Liver (tissue), 8 donors: ENCODE measurements at regions not wholly inside any gene's neighbourhood (a gene's known extent, or its start where the extent isn't known, plus 50 kb on each side); places are given as distances from the start of the nearest gene placed in this dataset.
"Not testable (repeated sequence)": the region's sequence is repeated elsewhere in the genome, so short reads cannot be mapped to it uniquely, and the experiment has no call there.

Experiments used
- DNase-seq: peaks from one replicate; pipeline ENCODE4 v3.0.0-alpha.2; 2017; ENCODE audit warnings: low spot score
- H3K27ac ChIP-seq, 2 donors: one replicate each; pipeline ENCODE4 v1.7.0; 2013; ENCODE audit warnings: inconsistent platforms in 2 of 2, low read length in 2 of 2, control low read depth in 1 of 2, low read depth in 1 of 2, mild to moderate bottlenecking in 1 of 2
- H3K27me3 ChIP-seq, 4 donors: one replicate each; pipeline versions ENCODE4 v1.6.1 to v1.7.0; 2013; ENCODE audit warnings: low read length in 3 of 4, inconsistent platforms in 1 of 4, mild to moderate bottlenecking in 1 of 4, moderate library complexity in 1 of 4; ENCODE audit not compliant: control insufficient read depth in 4 of 4, insufficient read depth in 4 of 4
- H3K36me3 ChIP-seq, 4 donors: one replicate each; pipeline versions ENCODE4 v1.6.1 to v1.7.0; 2013; ENCODE audit warnings: low read length in 3 of 4, mild to moderate bottlenecking in 3 of 4, low read depth in 1 of 4, moderate library complexity in 1 of 4; ENCODE audit not compliant: control insufficient read depth in 4 of 4, insufficient read depth in 3 of 4
- H3K4me1 ChIP-seq, 4 donors: one replicate each; pipeline versions ENCODE4 v1.6.1 to v1.7.0; 2013; ENCODE audit warnings: low read length in 3 of 4, mild to moderate bottlenecking in 3 of 4, moderate library complexity in 1 of 4; ENCODE audit not compliant: control insufficient read depth in 4 of 4, insufficient read depth in 4 of 4
- H3K4me3 ChIP-seq, 3 donors: one replicate each; pipeline versions ENCODE4 v1.6.1 to v1.7.0; 2013; ENCODE audit warnings: low read length in 3 of 3, control low read depth in 1 of 3, low read depth in 1 of 3, mild to moderate bottlenecking in 1 of 3
- H3K9ac ChIP-seq, 2 donors: one replicate each; pipeline ENCODE4 v1.7.0; 2013; ENCODE audit warnings: low read length in 2 of 2, mild to moderate bottlenecking in 2 of 2, moderate library complexity in 2 of 2, control low read depth in 1 of 2, low read depth in 1 of 2
- H3K9me3 ChIP-seq, 4 donors: one replicate each; pipeline versions ENCODE4 v1.6.1 to v1.7.0; 2013; ENCODE audit warnings: low read length in 3 of 4; ENCODE audit not compliant: control insufficient read depth in 4 of 4
- CTCF ChIP-seq: fragments of 150-350 bp; IDR thresholded peaks from 2 replicates; pipeline ENCODE4 v1.5.1; 2017; ENCODE audit warnings: improper control_type of control experiment, low read depth, low read length; ENCODE audit not compliant: missing input control
- EGR1 ChIP-seq, 2 donors: IDR thresholded peaks; 2 replicates each; pipeline ENCODE4 v1.6.1; 2016 to 2018; ENCODE audit warnings: antibody characterized with exemption in 2 of 2, low read depth in 2 of 2
- FOXA1 ChIP-seq: IDR thresholded peaks from 2 replicates; pipeline ENCODE4 v1.6.1; 2016; ENCODE audit warnings: antibody characterized with exemption
- FOXA2 ChIP-seq: IDR thresholded peaks from 2 replicates; pipeline ENCODE4 v1.6.1; 2016; ENCODE audit warnings: antibody characterized with exemption
- GABPA ChIP-seq, 2 donors: IDR thresholded peaks in 1 of 2; conservative IDR thresholded peaks in 1 of 2; 2 replicates each; pipeline ENCODE4 v1.6.1; 2016; ENCODE audit warnings: antibody characterized with exemption in 2 of 2, mild to moderate bottlenecking in 1 of 2, moderate library complexity in 1 of 2
- HNF4A ChIP-seq, 2 donors: conservative IDR thresholded peaks; 2 replicates each; pipeline ENCODE4 v1.6.1; 2016; ENCODE audit warnings: antibody characterized with exemption in 2 of 2, mild to moderate bottlenecking in 2 of 2
- MAX ChIP-seq: IDR thresholded peaks from 2 replicates; pipeline ENCODE4 v1.6.1; 2016; ENCODE audit warnings: antibody characterized with exemption
- NR2F2 ChIP-seq: IDR thresholded peaks from 2 replicates; pipeline ENCODE4 v1.6.1; 2016; ENCODE audit warnings: antibody characterized with exemption
- RAD21 ChIP-seq, 2 donors: IDR thresholded peaks; 2 replicates each; pipeline ENCODE4 v1.6.1; 2016; ENCODE audit warnings: antibody characterized with exemption in 2 of 2, mild to moderate bottlenecking in 2 of 2
- REST ChIP-seq: IDR thresholded peaks from 2 replicates; pipeline ENCODE4 v1.6.1; 2016; ENCODE audit warnings: antibody characterized with exemption, mild to moderate bottlenecking
- RXRA ChIP-seq, 2 donors: IDR thresholded peaks; 2 replicates each; pipeline ENCODE4 v1.6.1; 2017 to 2018; ENCODE audit warnings: antibody characterized with exemption in 2 of 2, mild to moderate bottlenecking in 1 of 2
- YY1 ChIP-seq: IDR thresholded peaks from 2 replicates; pipeline ENCODE4 v1.6.1; 2016; ENCODE audit warnings: antibody characterized with exemption, mild to moderate bottlenecking
- WGBS: extraction: QIAGEN DNeasy Blood & Tissue Kit; methylation state at CpG from one replicate; pipeline ENCODE4 v1.1.7; 2013; 5-methylcytosine and 5-hydroxymethylcytosine counted together
- donor health status: healthy.
- donor health status: healthy.
- donor health status: healthy.
- donor health status: healthy.
- donor health status: healthy.

GRCh38 chr2:149761611-149762010, 174.0 kb upstream of the MMADHC start:
- no peaks in the 10 kb centered on the region for H3K36me3 ChIP-seq
- H3K4me1 ChIP-seq, result no peaks in the 10 kb centered on the region
- H3K9ac ChIP-seq, result no peak overlapping the region
- no peaks in the 10 kb centered on the region for H3K9me3 ChIP-seq
- no peak overlapping the region for H3K27ac ChIP-seq
- TF ChIP-seq RAD21 (IDR thresholded peaks at IDR 0.05) (no peak), YY1 (no peak), HNF4A (conservative IDR thresholded peaks at IDR 0.05) (no peak), EGR1 (IDR thresholded peaks at IDR 0.05; ENCODE audit: low read depth in 2 of 2) (no peak), RXRA (IDR thresholded peaks at IDR 0.05) (no peak), CTCF (no peak), GABPA (IDR thresholded peaks at IDR 0.05 in 1 of 2, conservative IDR thresholded peaks at IDR 0.05 in 1 of 2) (no peak), REST (no peak), MAX (no peak), NR2F2 (no peak), FOXA1 (no peak), FOXA2 (no peak)
- no peak overlapping the region for H3K4me3 ChIP-seq
- no peaks in the 10 kb centered on the region for H3K27me3 ChIP-seq
- WGBS, result 86% methylated on average over 2 of the region's 2 CpGs
- no peak for DNase-seq

GRCh38 chr2:149759382-149759781, 171.8 kb upstream of the MMADHC start:
- WGBS, result 78% methylated on average over 2 of the region's 2 CpGs
- H3K9me3 ChIP-seq, DNase-seq, H3K9ac ChIP-seq, H3K27me3 ChIP-seq, H3K36me3 ChIP-seq, H3K4me1 ChIP-seq, H3K4me3 ChIP-seq, H3K27ac ChIP-seq: not testable (repeated sequence)

- not testable (repeated sequence) for DNase-seq, H3K27ac ChIP-seq, H3K4me1 ChIP-seq, H3K4me3 ChIP-seq, H3K9ac ChIP-seq, H3K9me3 ChIP-seq, H3K27me3 ChIP-seq, H3K36me3 ChIP-seq
- 95% methylated on average over 1 of the region's 1 CpG for WGBS
Observed at GRCh38 chr2:149754722-149755121, 167.1 kb upstream of the MMADHC start.
